Esophagus (tissue), 2 donors: ENCODE measurements at regions not wholly inside any gene's neighbourhood (a gene's known extent, or its start where the extent isn't known, plus 50 kb on each side); places are given as distances from the start of the nearest gene placed in this dataset.

Experiments used
- H3K27ac ChIP-seq, 2 donors: one replicate each; pipeline ENCODE4 v1.5.1; 2013; ENCODE audit warnings: low read depth in 2 of 2, mild to moderate bottlenecking in 2 of 2, inconsistent platforms in 1 of 2, low read length in 1 of 2, moderate library complexity in 1 of 2
- H3K27me3 ChIP-seq, 2 donors: one replicate each; pipeline ENCODE4 v1.6.1; 2013; ENCODE audit warnings: low read length in 2 of 2, control low read depth in 1 of 2, mild to moderate bottlenecking in 1 of 2; ENCODE audit not compliant: insufficient read depth in 2 of 2, control insufficient read depth in 1 of 2
- H3K36me3 ChIP-seq, 2 donors: one replicate each; pipeline ENCODE4 v1.6.1; 2013; ENCODE audit warnings: low read length in 1 of 2; ENCODE audit not compliant: control insufficient read depth in 2 of 2, insufficient read depth in 2 of 2
- H3K4me1 ChIP-seq, 2 donors: one replicate each; pipeline ENCODE4 v1.6.1; 2013; ENCODE audit warnings: low read length in 1 of 2; ENCODE audit not compliant: control insufficient read depth in 2 of 2, insufficient read depth in 2 of 2
- H3K4me3 ChIP-seq, 2 donors: one replicate each; pipeline ENCODE4 v1.5.1; 2013; ENCODE audit warnings: low read length in 2 of 2, mild to moderate bottlenecking in 2 of 2, low read depth in 1 of 2, moderate library complexity in 1 of 2
- H3K9me3 ChIP-seq, 2 donors: one replicate each; pipeline ENCODE4 v1.6.1; 2013; ENCODE audit warnings: mild to moderate bottlenecking in 2 of 2, low read depth in 1 of 2, low read length in 1 of 2, moderate library complexity in 1 of 2; ENCODE audit not compliant: control insufficient read depth in 2 of 2, insufficient read depth in 1 of 2
- WGBS, 2 donors: extraction: QIAGEN DNeasy Blood & Tissue Kit; methylation state at CpG; one replicate each; pipeline ENCODE4 v1.1.7; 2013; 5-methylcytosine and 5-hydroxymethylcytosine counted together
- donor health status: healthy with polysubstance abuse.
- donor health status: Bipolar disorder and iron deficiency.

- Histone ChIP-seq H3K4me3 (no peak overlapping the region), H3K36me3 (no peaks in the 10 kb centered on the region), H3K27me3 (no peaks in the 10 kb centered on the region), H3K9me3 (no peaks in the 10 kb centered on the region), H3K4me1 (peaks cover 0 to 2% of the 10 kb centered on the region in 2 donors), H3K27ac (no peak overlapping the region)
- 69 to 85% methylated on average over 4 of the region's 4 CpGs for WGBS, 2 donors
These were observed 204.4 kb upstream of the PMEPA1 start for GRCh38 chr20:57914205-57914604.

- no peak overlapping the region for H3K4me3 ChIP-seq
- peaks cover 0 to 2% of the 10 kb centered on the region in 2 donors for H3K4me1 ChIP-seq
- H3K27me3 ChIP-seq: no peaks in the 10 kb centered on the region
- no peak overlapping the region for H3K27ac ChIP-seq
- H3K9me3 ChIP-seq: no peaks in the 10 kb centered on the region
- 87 to 92% methylated on average over 12 of the region's 12 CpGs for WGBS, 2 donors
- no peaks in the 10 kb centered on the region for H3K36me3 ChIP-seq
These were observed 203.5 kb upstream of the PMEPA1 start for GRCh38 chr20:57913156-57913930.

GRCh38 chr20:57912227-57912582 is 202.4 kb upstream of the PMEPA1 start:
- Histone ChIP-seq H3K4me1 (peaks cover 0 to 2% of the 10 kb centered on the region in 2 donors), H3K4me3 (no peak overlapping the region), H3K36me3 (no peaks in the 10 kb centered on the region), H3K9me3 (no peaks in the 10 kb centered on the region), H3K27me3 (no peaks in the 10 kb centered on the region), H3K27ac (no peak overlapping the region)
- WGBS, 2 donors: 38 to 58% methylated on average over 6 of the region's 6 CpGs

GRCh38 chr20:57911512-57912226 is 201.9 kb upstream of the PMEPA1 start:
- WGBS, 2 donors: 86 to 90% methylated on average over 14 of the region's 14 CpGs

DNA sequence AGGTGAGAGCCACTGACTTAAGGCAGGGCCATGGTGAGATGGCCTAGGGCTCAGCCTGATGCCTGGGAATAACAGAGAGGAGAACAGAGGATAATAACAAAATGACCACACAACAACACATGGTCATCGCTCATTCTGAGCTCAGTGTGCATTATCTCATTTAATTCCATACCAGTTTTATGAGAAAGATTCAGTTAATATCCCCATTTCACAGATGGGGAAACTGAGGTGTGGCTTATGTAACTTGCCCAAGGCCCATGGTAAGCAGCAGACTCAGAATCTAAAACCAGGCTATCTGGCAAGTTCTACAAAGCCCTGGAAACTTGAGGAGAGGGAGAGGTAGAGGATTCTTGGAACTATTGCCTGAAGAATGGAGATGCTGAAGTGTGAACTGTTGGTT is 200.9 kb upstream of the PMEPA1 start:
- no peaks in the 10 kb centered on the region for H3K27me3 ChIP-seq
- WGBS, 2 donors: 85 to 96% methylated on average over 1 of the region's 1 CpG

More at GRCh38 chr20:57911512-57912226, 201.9 kb upstream of the PMEPA1 start:
- H3K27me3 ChIP-seq: no peaks in the 10 kb centered on the region
- peaks cover 0 to 2% of the 10 kb centered on the region in 2 donors for H3K4me1 ChIP-seq
- no peaks in the 10 kb centered on the region for H3K9me3 ChIP-seq
- H3K27ac ChIP-seq: no peak overlapping the region
- H3K4me3 ChIP-seq: no peak overlapping the region
- H3K36me3 ChIP-seq: no peaks in the 10 kb centered on the region

GRCh38 chr20:57909763-57910331 is 200.0 kb upstream of the PMEPA1 start:
- H3K4me3 ChIP-seq: no peak overlapping the region
- H3K4me1 ChIP-seq: peaks cover 0 to 2% of the 10 kb centered on the region in 2 donors
- 84 to 85% methylated on average over 4 of the region's 4 CpGs for WGBS, 2 donors
- H3K27me3 ChIP-seq: no peaks in the 10 kb centered on the region
- no peaks in the 10 kb centered on the region for H3K9me3 ChIP-seq
- H3K27ac ChIP-seq: no peak overlapping the region
- no peaks in the 10 kb centered on the region for H3K36me3 ChIP-seq

More for the DNA sequence above, 200.9 kb upstream of the PMEPA1 start:
- Histone ChIP-seq H3K36me3 (no peaks in the 10 kb centered on the region), H3K27ac (no peak overlapping the region), H3K9me3 (no peaks in the 10 kb centered on the region), H3K4me1 (peaks cover 0 to 2% of the 10 kb centered on the region in 2 donors), H3K4me3 (no peak overlapping the region)

DNA sequence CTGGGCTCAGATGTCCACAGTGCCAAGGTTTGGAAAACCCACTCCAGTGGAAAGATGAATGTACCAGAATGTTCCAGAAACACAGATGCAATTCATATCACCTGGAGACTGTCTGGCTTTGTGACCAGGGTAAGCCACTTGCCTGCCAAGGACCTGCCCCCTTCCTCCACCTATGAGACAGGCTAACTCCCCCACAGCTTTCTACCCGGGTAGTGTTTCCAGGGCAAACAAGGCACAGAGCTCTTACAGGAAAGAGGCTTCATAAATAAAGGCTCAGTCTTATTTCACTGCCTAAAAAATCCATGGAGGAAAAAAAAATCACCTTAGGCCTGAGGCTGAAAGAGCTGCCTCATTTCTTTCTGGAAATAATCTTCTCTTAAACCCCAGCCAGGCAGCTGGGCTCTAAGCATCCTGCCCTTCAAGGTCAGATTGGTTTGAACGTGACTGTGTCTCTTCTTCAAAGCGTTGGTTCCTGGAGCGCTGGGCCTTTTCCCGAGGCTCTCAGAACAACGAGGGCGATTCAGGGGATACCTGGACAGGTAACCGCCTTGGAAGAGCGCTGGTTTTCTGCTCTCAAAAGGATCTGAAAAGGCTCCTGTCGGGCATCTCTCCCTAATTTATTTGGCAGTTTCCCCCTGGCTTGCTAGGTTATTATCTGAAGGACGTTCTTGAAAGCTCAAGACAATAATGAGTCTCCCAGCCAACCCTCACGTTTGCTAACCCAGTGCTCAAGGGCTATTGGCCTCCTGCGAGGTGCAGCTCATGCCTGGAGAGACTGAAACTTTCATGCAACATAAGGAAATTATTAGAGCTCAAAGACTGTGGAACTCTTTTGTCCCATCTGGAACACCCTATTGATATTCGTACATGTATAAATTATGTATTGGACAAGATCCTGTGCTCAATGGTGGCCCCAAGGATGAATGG is 199.2 kb upstream of the PMEPA1 start:
- Histone ChIP-seq H3K36me3 (no peaks in the 10 kb centered on the region), H3K4me3 (no peak overlapping the region), H3K4me1 (peaks cover 0 to 2% of the 10 kb centered on the region in 2 donors), H3K9me3 (no peaks in the 10 kb centered on the region), H3K27me3 (no peaks in the 10 kb centered on the region), H3K27ac (no peak overlapping the region)
- whole genome bisulfite sequencing, 2 donors: 56 to 67% methylated on average over 14 of the region's 14 CpGs

DNA sequence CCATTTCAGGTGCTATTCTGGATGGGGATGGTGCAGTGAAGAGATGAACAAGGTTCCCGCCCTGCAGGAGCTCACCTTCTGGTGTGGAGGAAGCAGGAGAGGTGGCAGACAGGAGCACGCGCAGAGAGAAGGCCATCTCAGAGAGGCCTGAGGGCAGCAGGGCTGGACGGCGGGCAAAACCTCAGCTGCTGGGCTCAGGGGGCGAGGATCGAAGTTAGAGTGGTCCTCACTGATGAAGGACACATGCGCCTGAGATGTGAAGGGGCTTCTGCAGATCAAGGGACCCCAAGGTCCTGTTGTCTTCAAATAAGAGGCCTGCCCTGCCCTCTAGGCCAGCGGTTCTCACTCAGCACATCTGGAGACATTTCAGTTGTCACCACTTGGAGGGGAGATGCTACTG is 198.4 kb upstream of the PMEPA1 start:
- Histone ChIP-seq H3K27me3 (no peaks in the 10 kb centered on the region), H3K9me3 (no peaks in the 10 kb centered on the region), H3K4me3 (no peak overlapping the region), H3K36me3 (no peaks in the 10 kb centered on the region), H3K4me1 (peaks cover 0 to 2% of the 10 kb centered on the region in 2 donors), H3K27ac (no peak overlapping the region)
- WGBS, 2 donors: 88 to 90% methylated on average over 9 of the region's 9 CpGs
